ENCODE measurements at regions not wholly inside any gene's neighbourhood (a gene's known extent, or its start where the extent isn't known, plus 50 kb on each side); places are given as distances from the start of the nearest gene placed in this dataset.

- H3K36me3 ChIP-seq (replicated peaks in 1 of 2), result no peaks in the 10 kb centered on the region
- peak overlapping the region in 1 of 5 donors; percentile 50 for H3K27ac ChIP-seq
- no peak overlapping the region for H3K4me3 ChIP-seq
- intact Hi-C loops (cut with DNase I), result no loop called here
- peak in 5 of 7 donors; percentile 52 to 73 (median 66) for DNase-seq
- 50 to 92% (median 64%) methylated on average over 3 to 6 of the region's 6 CpGs for WGBS, 4 donors
- peaks cover 21 to 29% of the 10 kb centered on the region in 2 donors for H3K4me1 ChIP-seq (replicated peaks in 1 of 2)
- TF ChIP-seq CTCF (IDR thresholded peaks at IDR 0.05) (peak in 3 of 6 experiments; percentile 14 to 27 (median 18)), POLR2A (IDR thresholded peaks at IDR 0.05) (no peak)
- H3K27me3 ChIP-seq, result no peaks in the 10 kb centered on the region
- no peaks in the 10 kb centered on the region for H3K9me3 ChIP-seq (replicated peaks in 1 of 3)
Observed at GRCh38 chr1:109818271-109818987, 54.7 kb upstream of the EPS8L3 start.

- no peaks in the 10 kb centered on the region for H3K9me3 ChIP-seq (replicated peaks in 1 of 3)
- DNase-seq, result peak in 1 of 7 donors; percentile 7
- WGBS, 4 donors, result 89 to 100% (median 94%) methylated on average over 2 of the region's 2 CpGs
- H3K36me3 ChIP-seq (replicated peaks in 1 of 2), result no peaks in the 10 kb centered on the region
- H3K4me3 ChIP-seq, result no peak overlapping the region
- H3K27me3 ChIP-seq, result no peaks in the 10 kb centered on the region
- TF ChIP-seq CTCF (IDR thresholded peaks at IDR 0.05) (no peak), POLR2A (IDR thresholded peaks at IDR 0.05) (no peak)
- H3K4me1 ChIP-seq (replicated peaks in 1 of 2), result peaks cover 20 to 23% of the 10 kb centered on the region in 2 donors
- no peak overlapping the region for H3K27ac ChIP-seq
- intact Hi-C loops (cut with DNase I), result no loop called here
Observed at GRCh38 chr1:109817881-109818270, 54.2 kb upstream of the EPS8L3 start.

GRCh38 chr1:109816975-109817535 is 53.3 kb upstream of the EPS8L3 start:
- Histone ChIP-seq H3K4me1 (replicated peaks in 1 of 2) (peaks cover 12 to 15% of the 10 kb centered on the region in 2 donors), H3K27ac (no peak overlapping the region), H3K36me3 (replicated peaks in 1 of 2) (no peaks in the 10 kb centered on the region), H3K9me3 (replicated peaks in 1 of 3) (no peaks in the 10 kb centered on the region), H3K4me3 (no peak overlapping the region), H3K27me3 (no peaks in the 10 kb centered on the region)
- intact Hi-C loops (cut with DNase I), result no loop called here
- TF ChIP-seq CTCF (IDR thresholded peaks at IDR 0.05), result no peak
- TF ChIP-seq POLR2A (IDR thresholded peaks at IDR 0.05), result no peak
- 89 to 100% (median 94%) methylated on average over 2 to 4 of the region's 4 CpGs for WGBS, 4 donors
- peak in 1 of 7 donors; percentile 36 for DNase-seq

- H3K4me3 ChIP-seq, result no peak overlapping the region
Observed at GRCh38 chr1:109816175-109816811, 52.6 kb upstream of the EPS8L3 start.

More at GRCh38 chr1:109816175-109816811, 52.6 kb upstream of the EPS8L3 start:
- peak in 2 of 7 donors; percentile 28 to 35 for DNase-seq
- TF ChIP-seq CTCF (IDR thresholded peaks at IDR 0.05) (no peak), POLR2A (IDR thresholded peaks at IDR 0.05) (no peak)
- Histone ChIP-seq H3K9me3 (replicated peaks in 1 of 3) (no peaks in the 10 kb centered on the region), H3K36me3 (replicated peaks in 1 of 2) (no peaks in the 10 kb centered on the region), H3K27me3 (no peaks in the 10 kb centered on the region), H3K27ac (peak overlapping the region in 1 of 5 donors; percentile 32), H3K4me1 (replicated peaks in 1 of 2) (peaks cover 5 to 7% of the 10 kb centered on the region in 2 donors)
- intact Hi-C loops (cut with DNase I), result no loop called here
- 59 to 70% (median 64%) methylated on average over 3 to 4 of the region's 4 CpGs for WGBS, 4 donors

Data from adrenal gland (tissue), 9 donors.